GM19025 (cell line): ENCODE measurements at regions not wholly inside any gene's neighbourhood (a gene's known extent, or its start where the extent isn't known, plus 50 kb on each side); places are given as distances from the start of the nearest gene placed in this dataset.
"Not testable (repeated sequence)": the region's sequence is repeated elsewhere in the genome, so short reads cannot be mapped to it uniquely, and the experiment has no call there.

Experiments
- ATAC-seq: cut with Tn5 transposase; IDR thresholded peaks from one replicate; pipeline ENCODE4 v1.9.1; 2021; ENCODE audit warnings: mild to moderate bottlenecking, low read depth, moderate library complexity; ENCODE audit not compliant: unreplicated experiment

GRCh38 chr5:36778336-36778735 is 98.2 kb upstream of the NIPBL start:
- no peak for ATAC-seq

GRCh38 chr5:36782612-36783011 is 94.0 kb upstream of the NIPBL start:
- ATAC-seq: not testable (repeated sequence)

GRCh38 chr5:36786448-36787012 is 90.0 kb upstream of the NIPBL start:
- ATAC-seq: no peak

DNA sequence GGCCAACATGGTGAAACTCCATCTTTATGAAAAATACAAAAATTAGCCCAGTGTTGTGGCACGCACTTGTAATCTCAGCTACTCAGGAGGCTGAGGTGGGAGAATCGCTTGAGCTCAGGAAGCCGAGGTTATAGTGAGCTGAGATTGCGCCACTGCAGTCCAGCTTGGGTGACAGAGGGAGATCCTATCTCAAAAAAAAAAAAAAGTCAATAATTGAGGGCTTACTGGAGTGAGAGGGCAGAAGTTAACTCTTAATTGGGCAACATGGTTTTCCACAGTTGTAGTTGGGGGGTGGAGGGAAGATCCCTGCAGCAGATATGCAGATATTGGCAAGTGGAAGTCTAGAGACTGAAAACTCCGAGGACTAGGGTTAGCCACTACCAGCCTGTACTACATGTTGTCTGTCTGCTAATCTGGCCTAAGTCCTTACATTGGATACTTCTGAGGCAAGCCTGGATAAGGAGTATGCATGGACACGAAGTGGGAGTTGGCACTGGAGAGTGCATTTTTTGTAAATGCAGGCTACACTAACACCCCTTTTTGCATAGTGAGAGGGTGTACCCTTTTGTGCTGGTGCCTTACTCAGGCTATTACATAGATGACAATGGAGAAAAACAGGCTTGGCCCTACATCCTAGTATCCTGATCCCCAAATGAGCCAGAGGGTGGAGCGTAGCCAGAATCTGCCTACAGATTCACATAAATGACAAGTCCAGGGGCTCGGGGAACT is 89.0 kb upstream of the NIPBL start:
- ATAC-seq: no peak

- ATAC-seq: no peak
These were observed 85.7 kb upstream of the NIPBL start for GRCh38 chr5:36790847-36791246.

DNA sequence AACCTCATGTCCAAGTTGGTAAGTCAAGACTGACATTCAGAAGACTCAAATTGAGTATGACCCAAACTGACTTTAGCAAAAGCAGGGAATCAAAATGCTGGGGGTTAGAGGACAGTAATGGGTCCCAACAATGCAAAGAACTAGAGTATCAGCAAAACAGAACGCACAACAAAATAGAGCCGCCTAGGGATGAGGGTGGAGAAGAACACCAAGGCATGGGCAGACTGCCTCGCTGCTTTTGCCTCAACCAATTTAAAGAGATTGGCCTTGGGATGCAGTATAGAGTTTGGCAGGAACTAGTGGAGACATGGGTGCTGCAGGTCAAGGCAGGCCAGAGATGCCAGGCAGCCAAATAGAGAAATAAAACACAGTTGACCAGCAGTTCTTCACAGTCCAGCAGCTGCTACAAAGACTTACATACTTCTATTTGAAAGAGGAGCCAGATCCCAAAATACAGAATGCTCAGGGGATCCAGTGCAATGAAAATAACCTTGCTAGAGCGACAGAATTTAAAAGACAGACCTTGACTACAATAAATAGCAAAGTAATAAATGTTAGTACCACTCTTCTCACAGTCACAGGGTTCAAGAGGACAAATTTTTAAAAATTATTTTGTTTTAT is 83.9 kb upstream of the NIPBL start:
- no peak for ATAC-seq

GRCh38 chr5:36795366-36795765 is 81.2 kb upstream of the NIPBL start:
- no peak for ATAC-seq

GRCh38 chr5:36796155-36796554 is 80.4 kb upstream of the NIPBL start:
- ATAC-seq: no peak

DNA sequence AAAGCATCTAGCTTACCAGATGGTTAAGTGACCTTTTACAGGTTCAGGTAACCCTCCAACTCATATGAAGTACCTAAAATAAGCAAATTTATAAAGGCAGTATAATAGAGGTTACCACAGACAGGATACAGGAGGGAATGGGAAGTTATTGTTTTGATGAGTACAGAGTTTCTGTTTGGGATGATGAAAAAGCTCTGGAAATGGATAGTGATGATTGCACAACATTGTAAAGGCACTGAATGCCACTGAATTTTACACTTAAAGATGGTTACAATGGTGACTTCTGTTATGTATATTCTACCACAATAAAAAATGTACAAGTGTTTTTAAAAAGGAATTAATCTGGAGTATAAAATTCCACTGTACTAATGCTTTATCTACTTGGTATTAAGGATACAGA is 75.0 kb upstream of the NIPBL start:
- ATAC-seq: no peak

- no peak for ATAC-seq
These were observed 74.4 kb upstream of the NIPBL start for GRCh38 chr5:36802187-36802586.

GRCh38 chr5:36813249-36813648 is 63.3 kb upstream of the NIPBL start:
- not testable (repeated sequence) for ATAC-seq

GRCh38 chr5:36815871-36816270 is 60.7 kb upstream of the NIPBL start:
- ATAC-seq: no peak

GRCh38 chr5:36820900-36821299 is 55.7 kb upstream of the NIPBL start:
- no peak for ATAC-seq

GRCh38 chr5:36826694-36827093 is 49.9 kb upstream of the NIPBL start:
- ATAC-seq: no peak
